Lower leg skin (tissue), 3 donors: ENCODE measurements at regions not wholly inside any gene's neighbourhood (a gene's known extent, or its start where the extent isn't known, plus 50 kb on each side); places are given as distances from the start of the nearest gene placed in this dataset.

Experiments
- POLR2A ChIP-seq, 2 donors: fragments of 450-650 bp; IDR thresholded peaks; one replicate each; pipeline ENCODE4 v1.6.1; 2016 to 2017; ENCODE audit warnings: antibody characterized with exemption in 2 of 2, mild to moderate bottlenecking in 1 of 2, moderate library complexity in 1 of 2
- TF ChIP-seq, protein P1 (sequence below), 3 donors: fragments of 450-650 bp; IDR thresholded peaks; one replicate each; pipeline ENCODE4 v1.5.1; 2016; ENCODE audit warnings: antibody characterized with exemption in 3 of 3, mild to moderate bottlenecking in 3 of 3, moderate library complexity in 2 of 3

DNA sequence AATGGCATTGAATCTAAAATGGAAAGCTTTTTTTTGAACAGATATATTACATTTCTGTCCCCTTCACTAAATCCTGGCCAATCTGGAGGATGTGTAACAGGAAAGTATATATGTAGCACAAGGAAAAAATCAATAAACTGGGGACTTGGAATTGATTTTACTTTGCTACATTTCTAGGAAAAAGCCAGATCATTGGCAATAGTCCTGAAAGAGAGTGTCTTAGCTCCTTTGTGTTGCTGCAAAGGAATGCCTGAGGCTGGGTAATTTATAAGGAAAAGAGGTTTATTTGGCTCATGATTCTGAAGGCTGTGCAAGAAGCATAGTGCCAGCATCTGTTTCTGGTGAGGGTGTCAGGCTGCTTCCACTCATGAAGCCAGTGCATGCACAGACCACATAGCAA, 574.9 kb downstream of the HTR1B start:
- TF ChIP-seq, protein P1, sequence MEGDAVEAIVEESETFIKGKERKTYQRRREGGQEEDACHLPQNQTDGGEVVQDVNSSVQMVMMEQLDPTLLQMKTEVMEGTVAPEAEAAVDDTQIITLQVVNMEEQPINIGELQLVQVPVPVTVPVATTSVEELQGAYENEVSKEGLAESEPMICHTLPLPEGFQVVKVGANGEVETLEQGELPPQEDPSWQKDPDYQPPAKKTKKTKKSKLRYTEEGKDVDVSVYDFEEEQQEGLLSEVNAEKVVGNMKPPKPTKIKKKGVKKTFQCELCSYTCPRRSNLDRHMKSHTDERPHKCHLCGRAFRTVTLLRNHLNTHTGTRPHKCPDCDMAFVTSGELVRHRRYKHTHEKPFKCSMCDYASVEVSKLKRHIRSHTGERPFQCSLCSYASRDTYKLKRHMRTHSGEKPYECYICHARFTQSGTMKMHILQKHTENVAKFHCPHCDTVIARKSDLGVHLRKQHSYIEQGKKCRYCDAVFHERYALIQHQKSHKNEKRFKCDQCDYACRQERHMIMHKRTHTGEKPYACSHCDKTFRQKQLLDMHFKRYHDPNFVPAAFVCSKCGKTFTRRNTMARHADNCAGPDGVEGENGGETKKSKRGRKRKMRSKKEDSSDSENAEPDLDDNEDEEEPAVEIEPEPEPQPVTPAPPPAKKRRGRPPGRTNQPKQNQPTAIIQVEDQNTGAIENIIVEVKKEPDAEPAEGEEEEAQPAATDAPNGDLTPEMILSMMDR (IDR thresholded peaks at IDR 0.05) = no peak
- no peak for TF ChIP-seq POLR2A (IDR thresholded peaks at IDR 0.05)
